ENCODE measurements at regions not wholly inside any gene's neighbourhood (a gene's known extent, or its start where the extent isn't known, plus 50 kb on each side); places are given as distances from the start of the nearest gene placed in this dataset.

GRCh38 chr1:56429288-56429687 lies 150.1 kb downstream of the PLPP3 start:
- DNase-seq (ENCODE audit: low read depth, low spot score), result no peak
- no peaks in the 10 kb centered on the region; the same call in 1 of the 2 replicates for H3K4me1 ChIP-seq (ENCODE audit: control insufficient read depth, insufficient read depth, low read length)
- CTCF ChIA-PET, result no interaction called here

More at GRCh38 chr1:56429288-56429687, 150.1 kb downstream of the PLPP3 start:
- Histone ChIP-seq H3K27me3 (replicated peaks in 1 of 2; ENCODE audit: control insufficient read depth in 2 of 2, insufficient read depth in 2 of 2, low read length in 1 of 2) (no peaks in the 10 kb centered on the region; a peak in 1 of 4 replicates), H3K9ac (ENCODE audit: control insufficient read depth, insufficient read depth, low read length) (no peak overlapping the region), H2AFZ (ENCODE audit: control insufficient read depth, low read depth, low read length) (no peak overlapping the region), H4K20me1 (ENCODE audit: control insufficient read depth, insufficient read depth) (no peaks in the 10 kb centered on the region), H3K4me2 (ENCODE audit: control insufficient read depth, insufficient read depth) (no peak overlapping the region), H3K36me3 (ENCODE audit: control insufficient read depth in 2 of 2, insufficient read depth in 2 of 2, low read length in 1 of 2) (no peaks in the 10 kb centered on the region), H3K4me3 (no peak overlapping the region), H3K27ac (ENCODE audit: control insufficient read depth, insufficient read depth) (no peak overlapping the region), H3K9me3 (replicated peaks; ENCODE audit: control insufficient read depth, insufficient read depth, low read length) (no peaks in the 10 kb centered on the region), H3K79me2 (ENCODE audit: control insufficient read depth, insufficient read depth, low read length) (no peaks in the 10 kb centered on the region)
- POLR2A ChIA-PET, result no interaction called here
- SMC1A ChIA-PET (ENCODE audit: uncharacterized antibody, unreplicated experiment), result interaction anchor here (1.0 to 1.2 kb wide), 2 partner anchors 19 to 25 kb away, joined by 4 to 5 read pairs; no protein-coding TSS in a partner anchor
- intact Hi-C loops (cut with micrococcal nuclease; ENCODE audit: unreplicated experiment) (no loop called here), in situ Hi-C loops (cut with MboI) (no loop called here)
- 0% methylated on average over 2 of the region's 2 CpGs for WGBS (ENCODE audit: insufficient coverage, insufficient replicate concordance, low lambda C conversion rate, missing lambda C conversion rate)
- ATAC-seq (no peak), FAIRE-seq (no peak)
- TF ChIP-seq FOS (IDR thresholded peaks at IDR 0.05; ENCODE audit: borderline replicate concordance, extremely low read depth, insufficient read length) (no peak), TCF12 (IDR thresholded peaks at IDR 0.05; ENCODE audit: low read depth, low read length) (no peak), HCFC1 (IDR thresholded peaks at IDR 0.05; ENCODE audit: low read length) (no peak), POLR2A (IDR thresholded peaks at IDR 0.05; ENCODE audit: low read depth, low read length) (no peak), E2F8 (IDR thresholded peaks at IDR 0.05; ENCODE audit: low read depth, partially characterized antibody) (no peak), CBFB (IDR thresholded peaks at IDR 0.05; ENCODE audit: low read depth) (no peak), YBX1 (IDR thresholded peaks at IDR 0.05) (no peak), FOXK2 (IDR thresholded peaks at IDR 0.05) (no peak), POLR2AphosphoS2 (IDR thresholded peaks at IDR 0.05; ENCODE audit: low read depth, low read length) (no peak), E2F4 (IDR thresholded peaks at IDR 0.05; ENCODE audit: low read depth, low read length) (no peak), PAX5 (IDR thresholded peaks at IDR 0.05; ENCODE audit: borderline replicate concordance, low read depth, low read length) (no peak), ZNF384 (IDR thresholded peaks at IDR 0.05; ENCODE audit: borderline replicate concordance, low read depth, low read length) (no peak), ATF7 (IDR thresholded peaks at IDR 0.05; ENCODE audit: low read depth) (no peak)
- no TSS peak for BruUV-seq (replicated peaks)
- RAD21 ChIA-PET (ENCODE audit: unreplicated experiment), result interaction anchor here (1.4 kb wide), 1 partner anchor 44 kb away, joined by 3 read pairs; no protein-coding TSS in a partner anchor
